GM19438 (cell line): ENCODE measurements at regions not wholly inside any gene's neighbourhood (a gene's known extent, or its start where the extent isn't known, plus 50 kb on each side); places are given as distances from the start of the nearest gene placed in this dataset.
"Not testable (repeated sequence)": the region's sequence is repeated elsewhere in the genome, so short reads cannot be mapped to it uniquely, and the experiment has no call there.

Experiments used
- ATAC-seq: cut with Tn5 transposase; IDR thresholded peaks from one replicate; pipeline ENCODE4 v1.9.1; 2021; ENCODE audit warnings: low read depth; ENCODE audit not compliant: unreplicated experiment

- ATAC-seq: no peak
These were observed 100.3 kb downstream of the KIF4B start for GRCh38 chr5:155113888-155114287.

DNA sequence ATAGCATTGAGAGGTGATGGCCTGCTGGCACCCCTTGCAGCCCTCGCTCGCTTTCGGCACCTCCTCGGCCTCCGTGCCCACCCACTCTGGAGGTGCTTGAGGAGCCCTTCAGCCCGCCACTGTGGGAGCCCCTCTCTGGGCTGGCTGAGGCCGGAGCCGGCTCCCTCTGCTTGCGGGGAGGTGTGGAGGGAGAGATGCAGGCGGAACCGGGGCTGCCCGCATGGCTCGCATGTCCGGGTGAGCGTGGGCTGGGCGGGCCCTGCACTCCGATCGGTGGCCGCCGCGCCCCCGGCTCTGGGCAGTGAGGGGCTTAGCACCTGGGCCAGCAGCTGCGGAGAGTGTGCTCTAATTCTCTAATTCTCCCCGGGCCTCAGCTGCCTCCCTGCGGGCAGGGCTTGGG, 101.1 kb downstream of the KIF4B start:
- no peak for ATAC-seq

GRCh38 chr5:155116456-155117251, 103.1 kb downstream of the KIF4B start:
- no peak for ATAC-seq

DNA sequence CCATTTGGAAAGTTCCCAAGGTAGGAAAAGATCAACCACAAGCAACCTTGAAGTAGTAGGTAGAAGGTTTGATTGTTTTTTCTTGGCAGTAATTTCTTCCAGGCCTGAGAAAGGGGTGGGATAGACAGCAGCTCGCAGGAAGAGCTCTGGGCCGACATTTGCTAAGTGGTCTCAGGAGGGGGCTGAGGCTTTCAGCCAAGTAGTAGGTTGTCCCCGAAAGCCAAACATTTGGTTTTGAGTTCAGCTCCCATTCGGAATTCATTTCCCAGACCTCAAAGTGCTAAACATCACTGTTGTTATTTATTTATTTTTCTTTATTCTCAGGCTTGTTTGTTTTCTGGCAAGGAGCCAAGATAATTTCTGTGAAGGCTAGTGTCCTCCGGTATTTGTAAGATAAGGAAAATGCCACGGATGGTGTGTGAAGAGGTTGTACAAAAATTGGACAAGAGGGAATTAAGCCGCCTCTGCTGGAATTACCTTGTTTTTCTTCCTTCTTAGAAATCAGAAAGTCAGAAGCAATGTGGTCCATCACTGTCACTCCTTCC, 112.1 kb downstream of the KIF4B start:
- no peak for ATAC-seq

- no peak for ATAC-seq
These were observed 113.0 kb downstream of the KIF4B start for GRCh38 chr5:155126573-155126972.

- ATAC-seq: no peak
These were observed 114.0 kb downstream of the KIF4B start for GRCh38 chr5:155127552-155127951.

DNA sequence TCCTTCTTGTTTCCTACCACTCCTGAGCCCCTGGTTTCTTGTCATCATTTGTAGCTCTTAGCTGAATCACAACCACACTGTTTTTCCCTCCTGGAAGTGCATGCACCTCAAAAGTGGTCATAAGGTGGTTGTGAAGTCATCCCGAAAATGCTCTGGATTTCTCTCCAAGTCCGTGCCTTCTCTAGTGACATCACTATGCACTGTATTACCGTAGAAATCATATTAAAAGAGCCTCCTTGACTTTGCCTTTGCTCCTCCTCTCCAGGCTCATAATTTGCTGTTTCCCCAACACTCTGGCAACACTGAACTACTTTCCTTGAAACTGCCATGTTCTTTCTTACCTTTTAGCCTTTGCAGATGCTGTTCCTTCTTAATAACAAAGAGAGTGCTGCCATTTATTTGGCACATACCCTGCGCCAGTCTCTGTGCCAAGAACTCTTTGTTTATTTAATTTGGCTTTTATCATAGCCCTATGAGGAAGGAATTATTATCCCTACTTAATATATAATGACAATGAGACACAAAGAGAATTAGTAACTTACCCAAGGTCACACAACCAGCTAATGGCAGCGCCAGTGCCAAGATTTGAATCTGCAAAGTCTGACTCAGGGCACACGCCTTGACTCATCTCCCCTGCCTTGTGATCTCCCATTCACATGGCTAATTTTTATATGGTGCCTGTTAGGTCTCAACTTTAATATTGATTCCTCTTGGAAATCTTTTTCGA, 115.4 kb downstream of the KIF4B start:
- ATAC-seq: no peak

DNA sequence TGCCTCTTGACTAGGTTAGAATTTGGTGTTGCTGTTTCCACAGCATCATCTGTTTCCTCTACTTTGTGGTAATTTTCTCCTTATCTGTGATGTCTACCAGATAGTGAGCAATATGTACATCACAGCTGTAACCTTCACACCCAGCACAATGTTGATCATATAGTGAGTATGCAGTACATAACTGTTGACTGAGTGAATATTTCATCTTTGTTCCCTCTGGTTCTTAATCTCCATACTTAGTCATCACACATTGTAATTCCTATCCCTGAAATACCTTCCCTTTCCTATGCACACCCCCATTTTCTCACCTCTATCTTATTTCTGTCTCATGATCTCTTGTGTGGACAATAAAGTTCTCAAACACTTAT, 115.9 kb downstream of the KIF4B start:
- no peak for ATAC-seq

DNA sequence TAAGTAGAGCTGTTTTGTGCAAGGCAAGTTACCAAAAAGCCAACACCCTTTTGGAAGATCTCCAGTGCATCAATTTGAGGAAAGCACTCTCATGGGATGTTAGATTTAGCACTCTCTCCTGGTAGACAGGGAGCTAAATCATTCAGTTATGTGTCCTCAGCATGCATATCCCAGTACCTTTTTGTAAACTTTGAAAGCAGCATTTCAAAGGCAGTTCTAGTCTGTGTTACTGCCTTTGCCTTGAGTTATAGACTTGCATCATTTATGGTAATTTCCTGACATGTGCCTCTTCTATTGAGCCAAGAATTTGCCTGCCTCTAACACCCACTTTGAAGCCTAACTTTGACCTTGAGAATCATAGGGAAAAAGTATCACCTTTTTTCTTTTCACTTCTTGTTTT, 120.6 kb downstream of the KIF4B start:
- no peak for ATAC-seq

- no peak for ATAC-seq
These were observed 122.8 kb downstream of the KIF4B start for GRCh38 chr5:155136216-155136850.

- ATAC-seq: no peak
These were observed 124.1 kb downstream of the KIF4B start for GRCh38 chr5:155137683-155138082.

GRCh38 chr5:155140646-155141045, 127.1 kb downstream of the KIF4B start:
- ATAC-seq: no peak

- ATAC-seq: no peak
These were observed 131.4 kb downstream of the KIF4B start for GRCh38 chr5:155144956-155145355.

GRCh38 chr5:155147222-155147621, 133.7 kb downstream of the KIF4B start:
- no peak for ATAC-seq

GRCh38 chr5:155148694-155149093, 135.1 kb downstream of the KIF4B start:
- no peak for ATAC-seq

DNA sequence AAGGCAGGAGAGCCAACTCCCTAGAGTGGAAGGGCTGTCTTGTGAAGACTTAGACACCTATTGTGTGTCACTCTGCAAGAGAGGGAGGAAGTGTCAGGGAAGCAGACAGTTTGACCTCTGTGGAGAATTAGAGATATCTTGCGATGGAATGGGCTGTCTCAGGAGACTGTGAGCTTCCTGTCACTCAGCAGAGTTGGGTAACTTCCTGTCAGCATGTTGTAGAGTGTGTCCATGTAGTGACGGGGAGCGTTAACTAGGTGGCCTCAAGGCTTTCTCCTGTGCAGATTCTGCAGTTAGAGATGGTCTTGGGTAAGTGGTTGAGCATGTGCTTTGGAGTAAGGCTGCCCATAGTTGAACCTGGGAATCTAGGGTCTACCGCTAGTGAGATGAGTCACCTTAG, 136.5 kb downstream of the KIF4B start:
- no peak for ATAC-seq

- no peak for ATAC-seq
These were observed 141.4 kb downstream of the KIF4B start for GRCh38 chr5:155154973-155155372.

GRCh38 chr5:155163084-155163483, 149.5 kb downstream of the KIF4B start:
- not testable (repeated sequence) for ATAC-seq

- ATAC-seq: no peak
These were observed 154.2 kb downstream of the KIF4B start for GRCh38 chr5:155167736-155168135.

DNA sequence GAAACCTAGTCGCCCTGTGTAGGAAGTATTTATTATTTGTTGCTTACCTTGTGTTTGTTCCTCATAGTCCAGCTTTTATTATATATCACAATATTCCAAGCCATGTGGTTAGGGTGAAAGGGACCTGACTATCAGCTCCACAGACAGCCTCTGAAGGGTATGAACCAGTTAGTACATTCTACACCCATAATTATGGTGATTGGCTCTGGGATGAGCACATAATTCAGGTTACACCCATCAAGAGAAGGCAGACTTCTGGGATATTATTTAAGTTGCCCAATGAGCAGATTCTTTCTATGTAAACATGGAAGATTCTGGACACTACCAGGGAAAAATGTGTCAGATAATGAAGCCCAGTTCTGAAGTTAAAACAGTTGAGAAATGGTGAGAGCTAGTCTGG, 168.0 kb downstream of the KIF4B start:
- no peak for ATAC-seq

- no peak for ATAC-seq
These were observed 175.9 kb downstream of the KIF4B start for GRCh38 chr5:155189476-155189875.
